Activated naive CD8-positive, alpha-beta T cell treated with anti-CD3 and anti-CD28 coated beads, Interleukin-2, amount 50 U/mL, for 24 hours (primary cell): ENCODE measurements at regions not wholly inside any gene's neighbourhood (a gene's known extent, or its start where the extent isn't known, plus 50 kb on each side); places are given as distances from the start of the nearest gene placed in this dataset.

Experiments
- ATAC-seq: fragments of 150-1000 bp; cut with Tn5 transposase; one replicate; pipeline ENCODE4 v1.10.0; 2021
- DNase-seq: peaks from one replicate; pipeline ENCODE4 v3.0.0; 2021
- H3K27ac Mint-ChIP-seq: one replicate; pipeline ENCODE4 v1.8.0; 2021; ENCODE audit warnings: mild to moderate bottlenecking, mixed read lengths
- H3K27me3 Mint-ChIP-seq: one replicate; pipeline ENCODE4 v1.8.0; 2021; ENCODE audit warnings: mixed read lengths
- H3K36me3 Mint-ChIP-seq: one replicate; pipeline ENCODE4 v1.8.0; 2021; ENCODE audit warnings: low read depth, mixed read lengths
- H3K4me1 Mint-ChIP-seq: one replicate; pipeline ENCODE4 v1.8.0; 2021; ENCODE audit warnings: mixed read lengths
- H3K4me3 Mint-ChIP-seq: one replicate; pipeline ENCODE4 v1.8.0; 2021; ENCODE audit warnings: mild to moderate bottlenecking, moderate library complexity, mixed read lengths
- H3K9me3 Mint-ChIP-seq: one replicate; pipeline ENCODE4 v1.8.0; 2021; ENCODE audit warnings: mixed read lengths

DNA sequence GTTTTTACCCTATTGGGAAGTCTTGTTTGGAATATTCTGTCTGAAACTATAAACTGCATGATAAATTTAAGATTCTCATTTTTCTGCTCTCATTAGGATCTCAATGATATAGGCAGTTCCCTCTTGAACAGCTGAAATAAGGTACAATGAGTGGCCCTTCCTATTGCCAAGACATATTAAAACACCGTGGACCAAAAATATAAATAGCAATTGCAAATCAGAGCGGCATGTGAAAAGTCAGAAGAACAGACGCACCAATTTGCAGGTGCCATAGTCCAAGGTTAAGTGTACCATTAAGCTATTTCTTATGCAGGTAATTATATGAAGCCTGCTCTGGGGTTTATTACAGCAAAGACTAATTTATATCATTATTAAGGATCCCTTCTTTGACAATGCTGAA, 920.8 kb upstream of the CELF2 start:
- no peak for ATAC-seq
- peaks cover 2% of the 10 kb centered on the region for H3K27me3 Mint-ChIP-seq
- H3K27ac Mint-ChIP-seq, result no peak overlapping the region

DNA sequence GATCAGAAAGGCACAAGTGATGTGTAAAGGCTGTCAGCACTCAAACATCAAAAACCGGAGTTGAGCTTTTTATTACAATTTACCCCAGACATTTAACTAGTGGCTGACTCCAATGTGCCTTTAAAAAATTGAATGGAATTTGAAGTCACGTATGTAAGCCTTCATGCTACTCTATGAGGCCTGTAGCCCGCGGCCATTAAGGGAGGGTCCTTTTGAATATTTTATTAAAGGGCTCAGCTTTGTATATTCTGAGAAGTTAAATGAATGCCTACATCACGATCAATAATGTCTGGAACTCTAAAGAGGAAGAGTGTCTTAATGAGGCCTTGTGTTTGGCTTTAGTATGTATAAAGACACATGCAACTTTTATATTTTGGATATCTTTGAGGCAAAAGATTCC, 916.6 kb upstream of the CELF2 start:
- Mint-ChIP-seq H3K4me3 (no peak overlapping the region), H3K36me3 (no peaks in the 10 kb centered on the region), H3K27me3 (peaks cover 2% of the 10 kb centered on the region), H3K9me3 (peaks cover 8% of the 10 kb centered on the region), H3K4me1 (no peaks in the 10 kb centered on the region), H3K27ac (no peak overlapping the region)
- no peak for DNase-seq
- ATAC-seq, result no peak

More for the DNA sequence above, 920.8 kb upstream of the CELF2 start:
- DNase-seq, result no peak
- Mint-ChIP-seq H3K9me3 (peaks cover 8% of the 10 kb centered on the region), H3K4me1 (no peaks in the 10 kb centered on the region), H3K4me3 (no peak overlapping the region), H3K36me3 (no peaks in the 10 kb centered on the region)

DNA sequence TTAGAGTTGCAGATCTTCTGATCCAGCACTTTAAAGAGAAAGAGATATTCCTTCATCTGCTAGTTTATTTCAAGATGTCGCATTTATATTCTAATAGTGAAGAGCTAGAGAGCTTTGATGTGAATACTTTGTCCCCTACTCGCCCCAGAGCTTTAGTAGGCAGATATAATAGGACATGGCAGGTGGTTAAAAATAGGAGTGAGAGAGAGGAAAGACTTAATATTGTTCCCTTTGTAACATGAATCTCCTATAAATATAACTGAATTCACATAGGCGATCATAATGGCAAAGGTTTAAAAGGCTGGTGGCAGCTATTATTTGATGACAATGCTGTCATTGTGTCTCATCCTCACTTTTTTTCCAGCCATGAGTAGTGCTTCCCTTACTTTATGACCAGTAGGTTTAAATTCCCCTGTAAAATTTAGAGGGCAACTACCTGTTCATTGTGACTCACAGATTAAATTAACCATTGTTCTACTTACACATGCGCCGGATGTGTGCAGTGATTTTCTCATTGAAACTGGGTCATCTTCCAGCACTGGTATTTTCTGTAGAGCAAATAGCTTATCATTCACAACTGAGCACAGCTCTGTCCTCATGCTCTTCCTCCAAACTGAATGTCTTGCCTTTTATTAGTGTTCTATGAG, 906.7 kb upstream of the CELF2 start:
- H3K4me3 Mint-ChIP-seq, result no peak overlapping the region
- H3K9me3 Mint-ChIP-seq, result peaks cover 13% of the 10 kb centered on the region
- H3K27me3 Mint-ChIP-seq, result no peaks in the 10 kb centered on the region
- ATAC-seq (no peak), DNase-seq (no peak)
- H3K27ac Mint-ChIP-seq, result no peak overlapping the region
- no peaks in the 10 kb centered on the region for H3K4me1 Mint-ChIP-seq
- H3K36me3 Mint-ChIP-seq, result no peaks in the 10 kb centered on the region

DNA sequence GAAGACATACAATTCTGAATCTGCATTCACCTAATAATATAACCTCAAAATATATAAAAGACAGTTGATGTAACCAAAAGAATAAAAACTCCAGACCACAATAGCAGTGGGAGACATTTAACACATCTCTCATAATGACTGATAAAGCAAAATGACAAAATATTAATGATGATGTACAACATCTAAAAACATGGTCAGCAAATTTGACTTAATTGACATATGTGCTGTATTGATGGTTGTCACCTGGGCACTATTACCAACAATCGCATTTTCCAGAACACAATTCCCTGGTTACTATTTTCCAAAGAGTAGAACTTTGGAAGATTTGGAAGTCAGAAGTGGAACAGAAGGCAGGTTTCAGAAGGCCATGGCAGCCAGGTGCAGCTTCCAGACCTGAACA, 899.5 kb upstream of the CELF2 start:
- H3K36me3 Mint-ChIP-seq, result no peaks in the 10 kb centered on the region
- DNase-seq (no peak), ATAC-seq (no peak)
- H3K27me3 Mint-ChIP-seq, result no peaks in the 10 kb centered on the region
- no peak overlapping the region for H3K27ac Mint-ChIP-seq
- no peak overlapping the region for H3K4me3 Mint-ChIP-seq
- no peaks in the 10 kb centered on the region for H3K4me1 Mint-ChIP-seq
- H3K9me3 Mint-ChIP-seq, result peaks cover 16% of the 10 kb centered on the region

DNA sequence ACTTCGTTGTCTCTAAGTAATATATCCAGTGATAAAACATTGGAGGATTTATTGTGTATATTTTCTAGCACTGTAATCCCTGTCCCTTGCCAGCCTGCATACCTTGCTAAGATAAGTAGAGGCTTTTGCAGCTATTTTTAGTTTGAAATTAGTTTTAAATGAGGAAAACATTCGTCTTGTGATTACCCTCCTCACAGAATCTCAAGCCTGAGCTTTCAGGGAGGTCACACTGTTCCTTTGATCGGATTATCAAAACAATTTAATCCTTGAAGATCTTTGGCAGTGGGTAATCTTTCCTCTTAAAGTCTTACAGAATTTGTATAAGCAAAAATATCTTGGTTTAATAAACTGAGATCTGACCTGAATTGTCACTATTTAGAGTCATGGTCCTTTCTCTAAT, 897.0 kb upstream of the CELF2 start:
- no peak for DNase-seq
- no peak for ATAC-seq
- no peak overlapping the region for H3K27ac Mint-ChIP-seq
- H3K4me1 Mint-ChIP-seq, result no peaks in the 10 kb centered on the region
- H3K27me3 Mint-ChIP-seq, result no peaks in the 10 kb centered on the region
- H3K9me3 Mint-ChIP-seq, result peaks cover 4% of the 10 kb centered on the region
- no peak overlapping the region for H3K4me3 Mint-ChIP-seq
- no peaks in the 10 kb centered on the region for H3K36me3 Mint-ChIP-seq

DNA sequence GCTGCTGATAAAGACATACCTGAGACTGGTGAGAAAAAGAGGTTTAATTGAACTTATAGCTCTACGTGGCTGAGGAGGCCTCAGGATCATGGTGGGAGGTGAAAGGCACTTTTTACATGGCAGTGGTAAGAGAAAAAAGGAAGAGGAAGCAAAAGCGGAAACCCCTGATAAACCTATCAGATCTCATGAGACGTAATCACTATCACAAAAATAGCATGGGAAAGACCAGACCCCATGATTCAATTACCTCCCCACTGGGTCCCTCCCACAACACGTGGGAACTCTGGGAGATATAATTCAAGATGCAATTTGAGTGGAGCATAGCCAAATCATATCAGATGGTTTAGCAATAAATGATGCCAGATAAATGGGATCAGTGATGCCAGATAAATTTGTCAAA, 892.0 kb upstream of the CELF2 start:
- Mint-ChIP-seq H3K36me3 (no peaks in the 10 kb centered on the region), H3K27ac (no peak overlapping the region), H3K9me3 (no peaks in the 10 kb centered on the region), H3K4me1 (no peaks in the 10 kb centered on the region), H3K4me3 (no peak overlapping the region), H3K27me3 (no peaks in the 10 kb centered on the region)
- no peak for DNase-seq
- ATAC-seq, result no peak

DNA sequence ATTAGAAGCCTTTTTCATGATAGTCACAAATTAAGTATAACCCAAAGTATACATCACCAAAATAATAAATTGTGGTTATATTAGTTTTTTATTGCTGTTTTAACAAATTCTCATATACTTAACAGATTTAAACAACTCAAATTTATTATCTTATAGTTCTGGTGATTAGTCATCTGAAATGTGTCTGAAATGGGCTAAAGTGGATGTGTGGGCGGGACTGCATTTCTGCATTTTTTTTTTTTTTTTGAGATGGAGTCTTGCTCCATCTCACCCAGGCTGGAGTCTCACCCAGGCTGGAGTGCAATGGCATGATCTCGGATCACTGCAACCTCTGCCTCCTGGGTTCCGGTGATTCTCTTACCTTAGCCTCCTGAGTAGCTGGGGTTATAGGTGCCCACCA, 891.5 kb upstream of the CELF2 start:
- H3K27ac Mint-ChIP-seq, result no peak overlapping the region
- H3K36me3 Mint-ChIP-seq, result no peaks in the 10 kb centered on the region
- no peaks in the 10 kb centered on the region for H3K27me3 Mint-ChIP-seq
- no peak for ATAC-seq
- H3K9me3 Mint-ChIP-seq, result no peaks in the 10 kb centered on the region
- no peaks in the 10 kb centered on the region for H3K4me1 Mint-ChIP-seq
- no peak for DNase-seq
- no peak overlapping the region for H3K4me3 Mint-ChIP-seq

DNA sequence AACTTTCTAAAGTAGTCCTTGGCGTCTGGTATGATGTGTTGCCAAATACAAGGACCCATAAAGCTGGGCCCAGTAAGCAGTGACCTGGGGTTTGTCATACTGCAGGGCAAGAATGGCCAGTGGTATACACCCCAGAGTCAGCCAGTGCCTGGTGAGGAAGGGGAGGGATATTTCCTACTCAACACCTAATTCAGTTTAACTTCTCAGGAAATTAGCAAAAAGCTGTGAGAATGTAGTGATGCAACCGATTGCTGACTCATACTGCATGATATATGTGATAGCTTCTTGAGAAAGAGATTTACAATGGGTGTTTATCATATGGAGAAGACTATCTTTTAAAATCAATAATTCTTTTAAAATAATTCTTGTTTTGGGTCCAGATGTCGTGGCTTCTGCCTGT, 889.3 kb upstream of the CELF2 start:
- DNase-seq, result no peak
- no peak for ATAC-seq
- Mint-ChIP-seq H3K27ac (no peak overlapping the region), H3K27me3 (no peaks in the 10 kb centered on the region), H3K36me3 (no peaks in the 10 kb centered on the region), H3K4me3 (no peak overlapping the region), H3K4me1 (no peaks in the 10 kb centered on the region), H3K9me3 (no peaks in the 10 kb centered on the region)

DNA sequence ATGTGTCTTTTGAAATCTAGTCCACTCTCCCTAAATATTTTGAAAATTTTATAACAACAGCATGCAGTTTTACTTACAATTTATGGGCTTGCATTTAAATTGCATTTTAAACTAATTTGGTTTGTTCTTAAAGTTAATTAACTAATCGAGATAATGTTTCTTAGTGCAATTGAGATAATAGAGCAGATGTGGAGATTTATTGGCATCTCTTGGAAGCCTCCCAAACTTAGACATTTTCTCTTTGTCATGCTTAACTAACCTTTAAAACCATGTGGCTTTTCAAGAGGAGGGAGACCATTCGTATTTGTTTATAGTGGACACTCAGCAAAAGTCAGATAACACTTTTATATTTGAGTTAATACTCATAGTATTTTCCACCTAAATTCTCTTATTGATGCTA, 887.0 kb upstream of the CELF2 start:
- H3K4me3 Mint-ChIP-seq, result no peak overlapping the region
- H3K27ac Mint-ChIP-seq, result no peak overlapping the region
- no peaks in the 10 kb centered on the region for H3K4me1 Mint-ChIP-seq
- ATAC-seq, result no peak
- H3K9me3 Mint-ChIP-seq, result no peaks in the 10 kb centered on the region
- no peaks in the 10 kb centered on the region for H3K27me3 Mint-ChIP-seq
- no peak for DNase-seq
- no peaks in the 10 kb centered on the region for H3K36me3 Mint-ChIP-seq

DNA sequence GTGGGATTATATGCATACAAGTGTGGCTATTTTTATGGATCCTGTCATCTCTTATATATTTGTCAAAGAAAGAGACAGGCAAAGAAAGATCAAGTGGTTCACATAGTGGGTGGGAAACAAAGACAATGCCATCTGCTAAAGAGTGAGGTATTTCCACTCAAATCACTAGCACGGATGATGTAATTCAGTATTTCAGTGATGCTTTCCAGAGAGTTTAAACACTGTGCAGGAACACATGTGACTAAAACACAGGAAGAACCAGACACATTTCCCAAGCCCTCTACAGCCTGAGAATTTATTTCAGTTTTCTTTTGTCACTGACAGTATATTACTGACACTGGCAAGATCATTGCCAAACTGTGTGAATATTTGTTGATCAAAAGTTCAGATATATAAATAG, 885.7 kb upstream of the CELF2 start:
- Mint-ChIP-seq H3K9me3 (no peaks in the 10 kb centered on the region), H3K27me3 (no peaks in the 10 kb centered on the region), H3K27ac (no peak overlapping the region), H3K4me3 (no peak overlapping the region), H3K36me3 (no peaks in the 10 kb centered on the region), H3K4me1 (no peaks in the 10 kb centered on the region)
- DNase-seq, result no peak
- ATAC-seq, result no peak

DNA sequence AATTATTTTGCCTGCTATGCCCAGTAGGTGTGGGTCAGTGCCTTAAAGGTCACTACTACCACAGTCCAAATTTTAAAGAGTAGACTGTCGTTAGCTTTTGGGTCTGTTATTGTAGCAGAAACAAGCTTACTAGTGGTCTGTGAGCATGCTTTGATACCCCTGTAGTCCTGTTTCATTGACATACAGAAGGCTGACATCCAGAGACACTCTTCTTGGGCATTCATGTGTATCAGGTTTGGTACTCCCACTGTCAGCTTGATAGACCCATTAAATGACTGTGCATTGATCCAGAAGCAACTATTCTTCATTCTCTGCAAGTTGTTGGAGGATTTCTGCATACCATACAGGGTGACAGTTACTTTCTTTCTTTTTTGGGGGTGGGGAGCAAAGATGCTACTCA, 884.4 kb upstream of the CELF2 start:
- Mint-ChIP-seq H3K9me3 (no peaks in the 10 kb centered on the region), H3K4me1 (peaks cover 5% of the 10 kb centered on the region), H3K4me3 (no peak overlapping the region), H3K27ac (no peak overlapping the region), H3K27me3 (peaks cover 4% of the 10 kb centered on the region), H3K36me3 (no peaks in the 10 kb centered on the region)
- ATAC-seq (no peak), DNase-seq (no peak)

DNA sequence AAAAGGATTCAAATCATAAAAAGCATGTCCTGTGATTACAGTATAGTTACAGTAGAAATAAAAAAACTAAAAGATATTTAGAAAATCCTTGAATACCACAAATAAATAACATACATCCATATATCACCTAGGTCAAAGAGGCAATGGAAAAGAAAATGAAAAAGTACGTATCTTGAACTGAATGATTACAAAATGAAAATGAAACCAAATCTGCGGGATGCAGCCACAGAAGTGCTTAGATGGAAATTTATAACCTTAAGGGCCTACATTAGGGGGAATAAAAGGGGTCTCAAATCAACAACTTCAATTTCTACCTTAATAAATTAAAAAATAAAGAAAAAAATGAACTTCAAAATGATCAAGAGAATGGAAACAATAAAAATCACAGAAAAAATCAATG, 879.0 kb upstream of the CELF2 start:
- DNase-seq (no peak), ATAC-seq (no peak)
- Mint-ChIP-seq H3K27me3 (peaks cover 4% of the 10 kb centered on the region), H3K4me1 (peaks cover 15% of the 10 kb centered on the region), H3K4me3 (peak overlapping the region; percentile 55), H3K27ac (no peak overlapping the region), H3K9me3 (no peaks in the 10 kb centered on the region), H3K36me3 (no peaks in the 10 kb centered on the region)

DNA sequence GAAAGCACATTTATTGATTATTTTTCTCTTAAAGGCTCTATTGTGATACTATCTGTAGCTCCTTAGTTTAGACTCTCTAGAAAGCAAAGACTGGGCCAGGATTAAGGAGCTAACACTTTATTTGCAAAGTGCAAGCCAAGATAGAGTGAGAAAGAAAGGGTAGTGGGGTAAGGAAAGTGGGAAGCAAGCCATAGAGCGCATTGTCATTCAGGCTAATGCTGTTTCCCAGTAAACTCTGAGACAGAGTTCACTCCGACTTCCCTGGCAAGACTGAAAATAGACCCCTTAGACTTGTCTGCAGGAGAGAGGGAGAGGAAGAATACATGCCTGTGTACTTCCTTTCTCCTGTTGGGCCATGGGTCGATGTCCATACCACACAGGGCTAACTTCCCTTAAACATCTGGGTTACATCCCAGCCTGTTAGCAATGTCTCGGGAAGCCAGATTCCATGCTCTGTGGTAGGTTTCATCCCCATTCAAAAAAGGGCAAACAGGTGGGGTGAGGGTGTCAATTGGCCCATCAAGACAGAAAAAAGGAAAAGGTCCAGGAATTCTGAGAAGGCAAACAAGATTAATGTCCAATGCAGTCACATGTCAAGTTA, 875.8 kb upstream of the CELF2 start:
- Mint-ChIP-seq H3K4me1 (peaks cover 15% of the 10 kb centered on the region), H3K36me3 (no peaks in the 10 kb centered on the region), H3K27ac (no peak overlapping the region), H3K27me3 (peaks cover 4% of the 10 kb centered on the region), H3K9me3 (no peaks in the 10 kb centered on the region), H3K4me3 (no peak overlapping the region)
- ATAC-seq, result no peak
- no peak for DNase-seq

DNA sequence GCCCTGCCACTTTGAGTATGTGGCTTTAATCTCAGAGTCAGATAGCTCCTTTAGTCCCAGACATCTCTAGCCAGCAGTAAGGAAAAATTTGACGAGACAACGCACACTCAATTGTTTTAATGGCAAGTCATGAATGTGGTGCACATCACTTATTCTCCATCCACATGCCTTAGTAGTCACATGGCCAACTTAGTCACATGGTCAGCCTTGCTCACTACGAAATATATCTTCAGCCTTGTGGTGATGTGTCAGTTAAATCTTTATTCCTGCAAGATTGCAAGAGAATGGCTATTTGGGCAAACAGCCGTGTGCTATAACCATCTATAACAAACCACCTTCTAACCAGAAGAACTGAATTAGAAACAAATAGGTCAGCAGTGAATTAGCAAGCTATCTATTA, 871.1 kb upstream of the CELF2 start:
- no peaks in the 10 kb centered on the region for H3K4me1 Mint-ChIP-seq
- no peak overlapping the region for H3K4me3 Mint-ChIP-seq
- H3K27me3 Mint-ChIP-seq, result peaks cover 3% of the 10 kb centered on the region
- ATAC-seq (no peak), DNase-seq (no peak)
- no peaks in the 10 kb centered on the region for H3K36me3 Mint-ChIP-seq
- H3K9me3 Mint-ChIP-seq, result no peaks in the 10 kb centered on the region
- H3K27ac Mint-ChIP-seq, result no peak overlapping the region

DNA sequence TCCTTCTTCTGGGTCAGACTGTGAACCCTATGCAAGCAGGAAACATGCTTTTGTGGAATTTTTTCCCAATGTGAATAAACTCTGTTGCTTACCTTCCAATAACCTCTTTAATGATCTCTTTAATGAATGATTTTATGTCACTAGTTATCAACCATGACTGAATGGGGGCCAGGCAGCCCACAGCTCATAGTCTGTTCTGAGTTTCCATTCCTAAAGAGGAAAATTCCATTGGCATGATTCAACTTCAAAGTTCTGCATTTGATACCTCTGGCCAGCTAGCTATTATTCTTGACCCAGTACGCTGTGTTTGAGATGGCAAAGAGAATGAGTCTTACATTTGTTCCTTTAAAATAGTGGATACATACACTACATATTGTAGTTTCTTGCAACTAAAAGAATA, 867.8 kb upstream of the CELF2 start:
- H3K4me1 Mint-ChIP-seq, result no peaks in the 10 kb centered on the region
- DNase-seq (no peak), ATAC-seq (no peak)
- H3K9me3 Mint-ChIP-seq, result no peaks in the 10 kb centered on the region
- no peaks in the 10 kb centered on the region for H3K36me3 Mint-ChIP-seq
- no peak overlapping the region for H3K27ac Mint-ChIP-seq
- H3K4me3 Mint-ChIP-seq, result no peak overlapping the region
- H3K27me3 Mint-ChIP-seq, result peaks cover 3% of the 10 kb centered on the region
